ENCODE measurements at regions not wholly inside any gene's neighbourhood (a gene's known extent, or its start where the extent isn't known, plus 50 kb on each side); places are given as distances from the start of the nearest gene placed in this dataset.

DNA sequence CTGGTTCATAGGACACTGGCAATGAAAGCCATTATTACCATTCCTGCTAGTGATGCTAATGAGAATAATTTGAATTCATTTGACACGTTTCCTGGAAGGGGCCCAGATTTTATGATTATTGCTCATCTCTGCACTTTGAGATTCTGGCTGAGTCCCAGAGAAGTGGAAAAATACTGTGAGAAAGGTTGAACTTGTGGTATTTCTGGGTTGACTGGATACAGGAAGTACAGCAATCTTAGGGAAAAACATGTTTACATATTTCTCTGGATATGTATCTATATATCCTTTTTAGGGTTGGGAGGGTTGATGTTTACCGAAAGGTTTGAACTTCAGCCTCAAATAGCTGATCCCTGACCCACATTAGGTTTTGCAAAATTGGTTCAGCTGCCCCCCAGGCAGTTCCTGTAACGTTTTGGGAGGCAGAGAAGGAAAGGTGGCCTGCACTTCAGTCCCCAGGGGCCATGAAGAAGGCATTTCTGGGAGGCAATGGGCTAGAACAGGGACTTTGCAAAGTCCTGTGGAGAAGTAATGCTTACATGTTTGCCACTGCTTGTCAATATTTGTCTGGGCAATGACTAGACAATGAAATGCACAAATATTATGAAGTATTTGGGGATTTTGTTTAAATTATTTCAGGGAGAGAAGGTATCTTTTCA, 253.7 kb upstream of the PITRM1 start:
- no peak for DNase-seq (ENCODE audit: low read depth)

DNA sequence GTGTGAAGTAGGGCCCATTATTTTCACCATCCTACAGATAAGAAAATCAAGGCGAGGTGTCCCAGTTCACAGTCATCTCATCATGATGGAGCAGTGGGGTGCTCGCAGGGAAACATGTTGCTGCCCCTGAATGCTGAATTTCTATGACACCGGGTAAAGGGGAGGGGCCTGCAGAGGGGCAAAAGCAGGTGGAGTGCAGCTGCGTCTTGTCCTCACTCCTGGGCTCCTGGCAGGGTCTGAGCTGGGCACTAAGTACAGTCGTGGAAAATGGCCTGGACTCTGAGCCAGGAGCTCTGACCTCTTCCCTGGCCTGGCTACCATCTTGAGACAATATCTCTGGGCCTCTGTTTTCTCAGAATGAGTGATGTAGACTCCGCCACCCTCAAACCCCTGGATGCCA, 253.1 kb upstream of the PITRM1 start:
- DNase-seq (ENCODE audit: low read depth): no peak

GRCh38 chr10:3425261-3425660, 252.7 kb upstream of the PITRM1 start:
- DNase-seq (ENCODE audit: low read depth): no peak

DNA sequence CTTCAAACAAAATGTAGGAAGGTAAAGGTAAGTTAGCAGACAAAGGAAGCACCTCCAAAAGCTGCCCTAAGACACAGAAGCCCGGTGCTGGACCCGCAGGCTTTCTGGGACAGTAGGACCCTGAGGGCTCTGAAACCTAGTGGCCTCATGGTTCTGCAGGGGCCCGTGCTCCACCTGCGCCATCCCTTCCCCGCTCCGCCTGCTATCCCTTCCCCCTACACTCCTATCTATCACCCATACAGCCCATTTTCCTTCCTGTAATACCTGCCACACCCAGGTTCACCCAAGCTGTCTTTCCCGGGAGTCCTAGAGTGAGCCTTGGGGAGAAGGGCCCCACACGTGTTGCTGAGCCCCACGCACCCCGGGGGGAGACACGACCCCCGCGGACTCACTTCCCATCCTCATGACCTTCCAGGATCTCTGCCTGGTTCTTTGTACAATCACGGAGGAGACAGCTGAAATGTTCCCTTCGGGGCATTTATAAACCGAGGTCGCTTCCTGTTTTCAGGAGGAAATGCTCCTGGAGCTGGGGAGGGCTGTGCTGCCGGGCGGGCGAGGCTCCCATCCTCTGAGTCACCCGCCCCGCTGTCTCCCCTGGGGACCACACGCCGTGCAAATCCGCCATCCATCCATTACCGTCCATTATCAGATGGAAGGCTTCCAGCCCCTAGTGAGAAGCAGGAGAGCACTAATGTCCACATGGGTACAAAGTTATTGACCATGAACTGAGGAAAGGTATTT, 251.7 kb upstream of the PITRM1 start:
- DNase-seq (ENCODE audit: low read depth): no peak

DNA sequence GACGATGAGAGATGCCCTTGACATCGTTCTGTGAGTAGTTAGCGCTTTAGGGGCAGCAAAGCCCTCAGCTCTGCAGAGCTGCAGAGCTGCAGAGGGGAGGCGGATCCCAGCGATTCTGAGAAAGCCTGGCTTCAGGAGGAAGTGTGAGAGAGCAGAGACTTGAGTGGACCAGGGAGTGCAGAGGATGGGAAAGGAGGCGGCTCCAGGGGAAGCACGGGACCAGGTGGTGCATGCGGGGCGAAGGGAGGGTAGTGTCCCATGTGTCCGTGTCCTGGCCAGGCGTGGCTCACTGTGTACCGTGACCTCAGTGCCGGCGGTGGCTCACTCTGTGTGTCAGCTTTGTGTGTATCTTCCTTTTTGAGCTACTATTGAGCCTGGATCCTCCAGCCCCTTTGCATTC, 250.8 kb upstream of the PITRM1 start:
- DNase-seq (ENCODE audit: low read depth): no peak

- no peak for DNase-seq (ENCODE audit: low read depth)
Observed at GRCh38 chr10:3422282-3422681, 249.7 kb upstream of the PITRM1 start.

DNA sequence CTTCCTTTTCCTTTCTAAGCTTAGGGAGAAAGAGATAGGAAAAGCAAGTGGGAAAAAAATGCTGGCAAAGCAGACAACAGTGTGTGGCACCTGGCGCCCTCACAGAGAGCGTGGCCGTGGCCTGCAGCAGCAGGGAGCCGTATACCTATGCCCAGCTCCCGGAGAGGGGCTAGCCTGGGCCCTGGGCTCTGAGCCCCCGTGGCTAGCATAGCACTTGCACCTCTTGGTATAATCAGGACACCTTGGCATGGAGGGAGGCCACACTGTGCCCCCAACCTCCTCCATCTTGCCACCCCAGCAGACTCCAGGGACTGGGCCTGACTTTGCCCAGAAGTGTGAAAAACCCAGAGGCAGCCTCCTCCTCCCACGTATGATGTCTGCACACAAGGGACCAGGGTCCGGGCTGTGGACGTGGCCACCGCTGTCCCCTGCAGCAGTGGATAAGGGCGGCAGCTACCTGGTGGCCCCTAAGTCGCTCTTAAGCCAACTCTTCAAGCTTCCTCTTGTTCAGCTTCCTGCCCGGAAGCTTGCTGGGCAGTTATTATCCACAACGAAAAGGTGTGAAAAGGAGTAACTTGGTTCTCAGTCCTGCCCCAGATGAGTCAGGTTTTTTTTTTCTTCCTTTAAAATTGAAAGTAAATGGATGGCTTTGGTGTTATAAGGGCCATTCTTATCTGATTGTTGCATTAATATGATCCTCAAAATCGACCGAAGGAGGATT, 249.1 kb upstream of the PITRM1 start:
- DNase-seq (ENCODE audit: low read depth): no peak

DNA sequence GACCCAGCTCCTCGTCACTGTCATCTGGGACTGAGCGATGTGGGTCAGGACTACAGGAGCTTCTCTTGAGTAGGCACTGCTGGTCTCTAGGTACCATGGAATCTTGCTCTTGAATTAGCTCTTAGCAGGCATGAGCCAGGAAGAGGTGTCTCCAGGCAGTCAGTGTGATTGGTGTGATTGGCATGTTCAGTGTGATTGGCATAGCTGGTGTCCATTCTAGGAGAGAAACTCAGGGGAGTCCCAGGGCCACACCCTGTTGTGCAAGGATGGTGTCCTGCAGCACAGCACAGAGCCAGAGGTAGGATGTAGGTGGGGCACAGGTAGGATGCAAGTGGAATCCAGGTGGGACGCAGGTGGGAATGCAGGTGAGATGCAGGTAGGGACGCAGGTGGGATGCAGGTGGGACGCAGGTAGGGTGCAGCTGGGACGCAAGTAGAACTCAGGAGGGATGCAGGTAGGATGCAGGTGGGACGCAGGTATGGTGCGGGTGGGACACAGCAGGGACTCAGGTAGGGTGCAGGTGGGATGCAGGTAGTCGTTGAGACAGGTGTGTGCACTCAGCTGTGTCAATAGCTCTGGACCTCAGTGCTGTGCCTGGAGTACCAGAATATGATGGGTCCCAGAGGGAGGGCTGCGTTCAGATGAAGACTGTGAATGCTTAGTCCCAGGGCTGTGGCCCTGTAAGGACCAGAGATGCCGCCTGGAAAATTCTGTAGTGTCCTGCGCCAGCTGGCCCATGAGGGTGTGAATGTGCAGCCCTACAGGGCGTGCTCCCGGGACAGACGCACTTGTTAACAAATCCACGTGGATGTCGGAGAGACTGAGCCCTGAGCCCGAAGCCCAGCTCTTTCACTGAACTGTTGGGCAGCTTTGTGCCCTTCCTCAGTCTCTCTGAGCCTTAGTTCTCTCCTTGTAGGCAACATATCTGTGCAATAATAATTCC, 248.2 kb upstream of the PITRM1 start:
- DNase-seq (ENCODE audit: low read depth): no peak

DNA sequence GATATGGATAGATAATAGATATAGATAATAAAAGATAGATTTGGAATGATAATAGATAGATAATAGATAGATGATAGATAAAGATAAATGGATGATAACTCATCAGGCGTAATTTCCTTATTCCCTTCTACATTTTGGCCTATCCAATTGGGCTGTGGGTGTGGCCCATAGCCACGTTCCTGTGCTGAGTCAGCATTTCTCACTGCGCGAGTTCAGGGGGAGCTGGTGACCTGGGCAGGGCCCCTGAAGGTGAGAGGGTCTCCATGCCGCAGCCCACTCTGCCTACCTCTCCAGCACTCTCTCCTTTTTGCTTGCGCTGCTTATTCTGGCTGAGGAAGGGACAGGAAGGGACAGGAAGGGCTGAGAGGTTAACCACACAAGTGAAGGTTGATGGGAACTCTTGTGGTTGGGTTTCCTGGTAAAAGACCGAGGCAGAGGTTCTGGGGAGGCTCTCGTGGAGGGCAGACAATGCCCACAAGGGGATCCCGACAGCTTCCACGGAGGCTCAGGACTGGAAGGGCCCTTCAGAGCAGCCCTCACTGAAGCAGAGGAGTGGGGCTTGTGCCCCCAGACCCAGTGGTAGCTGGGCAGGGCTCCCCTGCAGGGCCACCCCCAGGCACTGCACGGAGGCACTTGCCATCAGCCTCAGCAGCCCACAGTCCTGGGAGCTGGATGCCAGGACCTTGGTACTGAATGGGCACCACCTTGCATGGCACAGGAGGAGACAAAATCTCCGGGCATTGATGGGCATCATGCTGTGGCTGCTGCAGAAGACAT, 247.3 kb upstream of the PITRM1 start:
- no peak for DNase-seq (ENCODE audit: low read depth)

DNA sequence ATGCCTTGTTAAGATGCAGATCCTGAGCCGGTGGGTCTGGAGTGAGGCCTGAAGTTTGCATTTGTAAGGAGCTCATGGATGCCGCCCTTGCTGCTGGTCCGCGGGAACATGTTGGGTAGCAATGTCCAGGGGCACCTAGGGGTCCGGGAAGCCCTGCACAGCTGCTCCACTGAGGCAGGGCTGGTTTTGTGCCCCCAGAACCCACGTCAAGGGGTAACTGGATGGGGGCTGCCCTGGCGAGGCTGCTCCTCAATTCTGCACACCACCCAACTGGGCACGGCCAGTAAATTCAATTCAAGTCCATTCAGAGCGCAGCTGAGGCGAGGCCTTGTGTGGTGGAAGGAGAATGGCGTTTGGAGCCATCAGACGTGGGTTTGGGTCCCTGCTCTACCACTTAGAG, 246.3 kb upstream of the PITRM1 start:
- DNase-seq (ENCODE audit: low read depth): no peak

DNA sequence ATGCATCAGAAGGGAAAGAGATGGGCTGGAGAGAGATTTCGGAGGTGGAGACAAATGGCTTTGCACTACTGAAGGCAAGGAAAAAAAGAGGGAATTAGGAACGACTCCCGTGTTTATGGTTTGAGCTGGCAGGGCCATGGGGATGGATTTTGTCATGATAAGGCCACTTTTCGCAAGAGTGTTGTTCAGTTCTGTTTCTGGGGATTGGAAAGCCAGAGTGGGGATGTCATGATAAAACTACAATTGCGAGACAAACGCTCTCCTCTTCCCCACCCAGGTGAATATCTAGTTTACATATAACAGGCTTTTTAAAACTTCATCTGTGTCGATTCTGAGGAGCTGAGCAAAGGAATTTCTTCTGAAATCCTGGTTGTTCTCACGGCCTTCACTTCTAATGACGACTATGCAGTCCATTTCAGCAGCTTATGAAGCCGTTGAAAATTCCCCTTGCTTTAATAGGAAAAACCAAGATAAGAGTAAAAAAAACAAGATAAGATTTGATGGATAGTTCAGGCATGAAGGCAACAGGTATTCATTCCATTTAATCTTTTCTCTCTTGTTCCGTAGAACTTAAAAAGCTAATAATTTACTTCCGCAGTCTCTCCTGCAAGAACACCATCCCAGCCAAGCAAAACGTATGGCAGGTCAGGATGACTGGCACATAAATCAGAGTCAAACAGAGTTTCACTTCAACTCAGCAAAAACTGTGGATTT, 245.6 kb upstream of the PITRM1 start:
- DNase-seq (ENCODE audit: low read depth): no peak

GRCh38 chr10:3417096-3417495, 244.5 kb upstream of the PITRM1 start:
- DNase-seq (ENCODE audit: low read depth): no peak

- no peak for DNase-seq (ENCODE audit: low read depth)
Observed at GRCh38 chr10:3415878-3416605, 243.5 kb upstream of the PITRM1 start.

- DNase-seq (ENCODE audit: low read depth): no peak
Observed at GRCh38 chr10:3415038-3415736, 242.6 kb upstream of the PITRM1 start.

- no peak for DNase-seq (ENCODE audit: low read depth)
Observed at GRCh38 chr10:3414667-3415023, 242.1 kb upstream of the PITRM1 start.

DNA sequence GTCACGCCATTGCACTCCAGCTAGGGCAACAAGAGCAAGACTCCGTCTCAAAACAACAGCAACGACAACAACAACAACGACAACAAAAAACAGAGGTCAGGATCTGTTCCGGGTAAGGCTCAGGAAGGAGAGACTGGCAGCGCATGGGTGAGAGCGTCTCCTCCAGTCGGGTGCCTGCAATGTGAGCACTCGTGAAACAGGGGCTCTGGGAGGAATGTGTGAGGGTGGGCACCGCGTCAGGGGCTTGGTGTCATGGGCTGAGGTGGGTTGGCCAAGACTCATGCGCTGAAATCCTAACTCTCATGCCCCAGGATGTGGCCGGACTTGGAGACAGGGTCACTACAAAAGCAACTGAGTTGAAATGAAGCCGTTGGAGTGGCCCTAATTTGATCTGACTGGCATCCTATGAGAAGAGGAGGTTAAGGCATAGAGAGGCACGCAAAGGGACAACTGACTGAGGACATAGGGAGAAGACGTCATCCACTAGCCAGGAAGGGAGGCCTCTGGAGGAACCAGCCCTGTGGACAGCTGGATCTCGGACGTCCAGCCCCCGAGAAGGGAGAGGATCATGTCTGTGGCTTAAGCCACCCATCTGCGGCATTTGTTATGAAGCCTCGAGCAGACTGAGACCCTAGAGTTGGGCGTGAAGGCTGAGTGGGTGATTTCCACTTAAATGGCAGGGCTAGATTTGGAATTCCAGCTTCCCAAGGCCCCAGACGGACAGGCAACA, 241.5 kb upstream of the PITRM1 start:
- DNase-seq (ENCODE audit: low read depth): no peak

GRCh38 chr10:3412646-3413045, 240.1 kb upstream of the PITRM1 start:
- DNase-seq (ENCODE audit: low read depth): no peak

DNA sequence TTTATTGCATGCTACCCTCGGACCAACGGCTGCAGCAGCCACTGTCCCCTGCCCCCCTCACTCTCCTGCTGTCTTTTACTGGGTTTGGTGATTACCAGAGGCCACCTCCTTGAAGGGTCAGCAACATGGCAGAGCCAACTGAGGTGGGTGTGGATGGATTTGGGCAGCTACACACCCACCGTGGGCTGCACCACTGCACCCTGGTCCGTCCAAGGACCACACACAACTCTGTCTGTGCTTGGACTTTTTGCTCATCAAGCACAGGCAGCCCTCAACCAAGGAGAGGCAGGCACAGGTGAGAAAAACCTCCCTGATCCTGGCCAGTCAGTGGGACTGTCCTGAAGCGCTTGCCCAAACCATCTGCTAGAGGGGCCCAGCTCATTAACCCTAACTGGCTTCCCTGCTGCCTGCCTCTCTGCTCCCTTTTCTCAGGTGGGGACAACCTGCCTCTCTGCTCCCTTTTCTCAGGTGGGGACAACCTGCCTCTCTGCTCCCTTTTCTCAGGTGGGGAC, 239.5 kb upstream of the PITRM1 start:
- no peak for DNase-seq (ENCODE audit: low read depth)

DNA sequence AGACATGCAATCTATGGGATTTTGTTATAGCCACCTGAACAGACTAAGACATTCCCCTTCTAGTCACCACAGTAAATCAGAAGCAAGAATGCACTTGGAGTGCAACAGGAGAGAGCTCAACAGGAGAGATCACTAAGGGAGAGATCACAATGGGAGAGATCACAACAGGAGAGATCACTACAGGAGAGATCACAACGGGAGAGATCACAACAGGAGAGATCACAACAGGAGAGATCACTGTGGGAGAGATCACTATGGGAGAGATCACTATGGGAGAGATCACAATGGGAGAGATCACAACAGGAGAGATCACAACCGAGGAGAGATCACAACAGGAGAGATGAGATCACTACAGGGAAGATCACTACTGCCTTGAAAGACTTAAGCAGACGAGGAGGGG, 238.5 kb upstream of the PITRM1 start:
- no peak for DNase-seq (ENCODE audit: low read depth)

Measured in activated T-helper 1 cell treated with Interleukin-2 at 50 U/mL for 16 hours (primary cell).